ENCODE measurements at regions not wholly inside any gene's neighbourhood (a gene's known extent, or its start where the extent isn't known, plus 50 kb on each side); places are given as distances from the start of the nearest gene placed in this dataset.

DNA sequence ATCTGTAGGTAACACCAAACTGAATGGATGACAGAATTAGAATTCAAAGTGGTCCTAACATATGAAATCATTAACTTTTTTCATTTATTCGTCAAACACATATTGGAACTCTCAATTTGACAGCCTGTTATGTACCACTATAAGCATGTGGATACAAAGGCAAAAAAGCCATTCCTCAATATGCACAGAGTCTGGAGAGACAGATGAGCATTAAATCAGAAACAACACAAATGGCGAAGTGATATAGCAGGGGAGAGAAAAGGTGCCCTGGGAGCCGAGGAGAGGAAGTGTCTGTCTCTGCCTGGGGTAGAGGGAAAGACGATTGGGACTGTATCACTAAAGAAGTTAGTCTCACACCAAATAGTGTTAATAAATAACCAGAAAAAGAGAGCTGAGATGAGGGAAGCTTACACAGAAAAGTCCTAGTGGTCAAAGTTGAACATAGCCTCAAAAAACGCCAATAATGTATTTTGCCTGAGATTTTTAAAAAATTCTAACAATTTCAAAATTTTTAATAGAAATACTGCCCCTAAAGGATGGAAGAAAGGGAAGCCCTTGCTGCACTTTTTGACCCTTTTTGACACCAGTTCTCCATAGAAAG, 417.5 kb downstream of the TUSC7 start:
- DNase-seq (ENCODE audit: low spot score): no peak

DNA sequence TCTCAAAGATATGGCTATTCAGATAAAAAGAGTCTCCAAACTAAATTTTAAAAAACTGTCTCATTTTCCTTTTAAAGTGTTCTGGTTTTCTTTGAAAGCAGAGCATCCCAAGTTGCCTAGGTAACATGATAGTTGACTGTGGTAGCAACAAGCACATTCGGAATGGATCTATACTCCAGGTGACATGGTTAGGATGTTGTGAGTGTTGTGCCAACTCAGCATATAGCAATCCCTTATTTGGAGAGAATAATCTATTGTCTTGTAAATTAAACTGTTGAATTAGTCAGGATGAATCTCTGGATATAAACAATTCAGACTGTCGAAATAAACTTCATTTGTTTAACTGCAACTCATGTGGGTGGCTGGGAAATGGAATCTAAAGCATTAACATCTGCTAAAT, 418.6 kb downstream of the TUSC7 start:
- no peak for DNase-seq (ENCODE audit: low spot score)

DNA sequence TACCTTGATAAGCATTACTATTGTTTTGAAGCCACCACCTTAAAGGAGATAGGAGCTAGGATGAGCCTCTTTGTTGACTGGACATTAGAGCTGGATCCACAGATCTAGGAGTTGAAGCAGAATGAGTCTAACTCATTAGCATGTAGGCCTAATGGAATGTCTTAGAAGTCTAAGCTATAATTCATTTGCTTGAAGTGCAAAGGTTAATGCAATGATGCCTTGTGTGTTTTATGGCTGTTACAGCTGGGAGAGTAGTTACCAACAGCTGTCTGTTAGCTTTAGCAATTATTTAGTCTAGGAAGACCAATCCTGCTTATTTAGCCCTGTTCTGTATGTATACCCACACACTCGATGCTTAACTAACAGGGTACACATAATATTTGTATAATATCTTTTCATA, 419.3 kb downstream of the TUSC7 start:
- no peak for DNase-seq (ENCODE audit: low spot score)

DNA sequence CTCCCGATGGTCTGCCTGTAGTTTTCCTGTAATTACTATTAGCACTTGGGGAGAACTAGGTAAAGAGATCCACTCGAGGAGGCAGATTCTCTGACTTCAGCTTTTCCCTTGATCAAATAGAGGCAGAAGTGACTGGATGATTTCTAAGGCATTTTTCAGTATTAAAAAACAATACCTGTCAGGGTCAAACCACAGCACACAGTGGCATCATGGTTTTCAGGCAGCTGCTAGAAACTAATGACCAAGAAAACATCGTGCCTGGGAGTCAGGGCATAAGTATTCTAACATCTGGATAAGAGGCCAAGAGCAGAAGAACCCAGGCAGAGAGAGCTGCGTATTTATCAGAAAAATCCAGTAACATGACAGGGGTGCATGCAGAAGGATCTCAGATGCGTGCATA, 419.9 kb downstream of the TUSC7 start:
- no peak for DNase-seq (ENCODE audit: low spot score)

DNA sequence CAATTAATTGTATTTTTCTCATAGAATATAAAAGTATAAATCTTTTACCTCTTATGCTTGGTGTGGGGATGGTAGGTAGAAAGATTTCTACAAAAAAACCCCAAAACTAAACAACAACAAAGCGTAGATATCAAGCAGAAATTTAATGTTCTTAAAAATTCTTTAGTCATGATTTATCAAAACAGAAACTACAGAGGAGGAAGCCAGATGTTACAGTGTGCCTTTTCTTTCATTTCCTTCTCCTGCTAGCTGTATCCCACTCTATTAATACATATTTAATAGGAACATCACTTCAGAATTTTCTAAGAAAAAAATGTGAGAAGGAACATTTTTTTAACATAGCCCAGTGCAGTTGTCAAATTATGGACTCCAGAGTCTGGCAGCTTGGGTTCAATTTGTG, 420.6 kb downstream of the TUSC7 start:
- DNase-seq (ENCODE audit: low spot score): no peak

DNA sequence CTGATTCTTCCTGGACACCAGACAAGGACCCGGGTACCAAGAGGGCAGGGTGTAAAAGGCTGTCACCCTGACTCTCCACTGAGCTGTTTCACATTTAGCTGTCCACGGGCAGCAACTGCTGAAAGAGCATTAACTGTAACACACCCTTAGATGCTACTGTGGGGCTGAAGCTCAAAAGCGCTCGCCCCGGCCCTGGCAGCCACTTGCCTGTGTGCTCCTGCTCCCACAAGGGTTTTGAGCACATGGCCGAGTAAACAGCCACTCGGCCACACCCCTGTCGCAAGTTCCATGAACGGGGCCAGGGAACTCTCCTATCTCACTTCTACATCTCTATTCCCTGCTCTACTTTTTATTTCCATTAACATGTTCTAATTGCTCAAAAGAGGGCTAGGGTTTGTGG, 421.7 kb downstream of the TUSC7 start:
- DNase-seq (ENCODE audit: low spot score): no peak

DNA sequence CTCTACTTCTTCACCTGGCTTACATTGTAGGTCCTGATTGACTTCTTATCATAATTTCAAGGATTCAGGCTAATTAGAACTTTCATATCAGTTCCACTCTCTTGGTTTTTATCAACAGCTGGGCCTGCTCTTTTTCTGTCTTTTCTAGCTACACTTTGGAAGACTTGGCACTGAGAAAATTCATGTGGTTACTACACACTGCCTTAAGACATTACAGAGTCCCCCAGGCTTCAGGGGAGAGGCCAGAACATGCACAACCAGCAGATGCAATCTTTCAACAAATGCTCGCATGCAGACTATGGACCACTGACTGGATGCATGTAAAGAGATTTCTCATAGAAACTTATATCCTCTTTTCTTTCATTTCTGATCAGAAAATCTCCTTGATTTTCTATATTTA, 423.5 kb downstream of the TUSC7 start:
- DNase-seq (ENCODE audit: low spot score): no peak

DNA sequence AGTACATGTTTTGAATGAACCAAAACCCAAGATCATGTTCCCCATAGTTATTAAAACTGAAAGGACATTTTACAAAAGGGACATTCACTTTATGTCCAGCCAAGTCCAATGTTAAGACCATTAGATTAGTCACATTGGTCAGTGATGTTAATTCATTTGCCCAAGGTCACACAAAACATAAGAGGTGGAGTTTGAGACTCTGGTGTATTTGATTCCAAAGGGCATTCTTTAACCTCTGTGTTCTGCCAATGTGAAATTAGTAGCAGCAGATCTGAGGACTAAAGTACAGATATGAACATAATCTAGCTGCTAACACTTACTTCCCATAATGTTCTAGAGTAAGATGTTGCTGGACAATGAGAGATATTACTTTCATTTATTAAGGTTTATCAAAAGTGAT, 425.6 kb downstream of the TUSC7 start:
- DNase-seq (ENCODE audit: low spot score): no peak

DNA sequence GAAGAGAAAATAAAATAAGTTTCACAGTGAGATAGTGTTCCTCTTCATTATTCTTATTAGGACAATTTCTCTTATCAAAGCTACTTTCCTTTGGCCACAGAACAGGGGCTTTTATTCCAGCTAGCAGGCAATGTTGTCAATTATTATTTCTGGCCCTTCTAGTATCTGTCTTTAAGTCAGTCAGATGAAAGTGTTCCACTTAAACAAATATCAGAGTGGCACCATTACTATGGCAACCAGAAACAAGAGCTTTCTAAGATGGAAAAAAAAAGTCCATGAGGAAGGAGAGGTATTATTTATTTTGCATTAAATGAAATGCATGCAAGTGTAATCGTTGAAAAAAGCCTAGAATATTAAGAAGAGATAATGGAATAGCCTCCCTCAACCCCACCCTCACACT, 426.4 kb downstream of the TUSC7 start:
- DNase-seq (ENCODE audit: low spot score): no peak

DNA sequence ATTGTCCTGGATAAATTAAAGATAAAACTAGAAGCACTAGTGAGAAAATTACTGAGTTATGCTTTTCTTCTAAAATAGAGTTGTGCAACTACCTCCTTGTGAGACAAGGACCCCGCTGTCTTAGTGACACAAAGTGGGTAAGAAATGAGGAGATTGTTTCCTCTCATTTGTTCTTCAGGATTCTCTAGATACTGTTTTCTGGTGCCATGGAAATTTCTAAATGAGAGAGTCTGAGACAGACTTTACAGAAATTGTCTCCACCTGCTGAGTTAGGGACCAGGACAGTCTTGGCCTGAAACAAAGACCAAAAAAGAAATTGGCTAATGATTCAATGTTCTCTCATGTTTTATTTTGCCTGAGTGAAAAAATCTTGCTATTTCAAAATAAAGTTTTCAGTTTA, 427.5 kb downstream of the TUSC7 start:
- no peak for DNase-seq (ENCODE audit: low spot score)

DNA sequence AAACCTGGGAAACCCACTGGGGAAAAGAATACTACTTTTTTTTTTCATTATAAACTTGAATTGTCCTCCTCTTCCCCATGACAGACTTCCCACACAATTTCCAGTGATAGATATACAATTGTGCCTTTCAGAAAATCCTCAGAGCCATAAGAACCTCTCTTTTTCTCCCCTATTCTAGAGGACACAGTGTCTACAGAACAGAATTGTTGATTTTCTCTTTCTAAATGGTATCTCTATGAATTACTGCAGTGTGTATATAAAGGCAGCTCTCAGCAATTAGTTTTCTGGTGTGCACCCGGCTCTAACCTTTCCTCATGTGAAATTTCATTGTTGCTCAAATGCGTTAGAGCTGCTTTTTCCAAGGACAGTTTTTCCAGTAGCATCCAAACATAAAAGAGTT, 430.1 kb downstream of the TUSC7 start:
- no peak for DNase-seq (ENCODE audit: low spot score)

DNA sequence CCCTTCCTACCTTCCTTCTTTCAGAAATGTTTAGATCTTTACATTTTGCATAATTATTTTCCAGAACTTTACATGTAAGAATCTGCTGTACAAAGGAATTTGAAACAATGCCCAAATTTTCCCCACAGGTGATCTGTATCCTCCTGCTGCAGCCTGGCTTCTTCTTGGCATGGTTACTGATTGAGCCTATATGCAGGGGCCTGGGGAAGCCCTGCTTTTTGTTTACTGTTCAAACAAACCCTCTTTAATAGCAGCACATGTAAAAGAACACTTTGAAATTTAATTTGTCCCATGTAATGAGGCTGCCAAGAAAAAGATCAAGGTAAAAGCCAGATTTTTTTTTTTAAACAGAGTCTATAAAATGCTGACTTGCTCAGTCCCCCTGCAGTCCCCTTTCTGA, 432.2 kb downstream of the TUSC7 start:
- DNase-seq (ENCODE audit: low spot score): no peak

DNA sequence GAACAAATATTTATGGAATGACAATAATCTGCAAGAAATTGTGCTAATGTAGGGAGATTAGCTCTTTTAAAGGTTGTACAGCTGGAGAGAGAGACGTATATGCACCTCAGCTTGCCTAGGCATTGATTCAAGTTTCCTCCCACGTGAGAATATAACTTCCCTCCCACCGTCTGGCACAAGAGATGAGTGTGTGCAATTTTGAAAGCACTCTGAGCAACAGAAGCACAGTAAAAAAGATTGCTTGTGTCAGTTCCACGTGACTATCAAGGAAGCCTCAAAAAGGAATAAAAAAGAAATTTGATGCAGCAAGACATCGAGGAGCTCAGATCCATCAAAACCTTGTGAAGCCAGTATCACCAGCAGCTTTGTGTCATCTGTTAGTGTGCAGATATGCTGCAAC, 435.3 kb downstream of the TUSC7 start:
- no peak for DNase-seq (ENCODE audit: low spot score)

DNA sequence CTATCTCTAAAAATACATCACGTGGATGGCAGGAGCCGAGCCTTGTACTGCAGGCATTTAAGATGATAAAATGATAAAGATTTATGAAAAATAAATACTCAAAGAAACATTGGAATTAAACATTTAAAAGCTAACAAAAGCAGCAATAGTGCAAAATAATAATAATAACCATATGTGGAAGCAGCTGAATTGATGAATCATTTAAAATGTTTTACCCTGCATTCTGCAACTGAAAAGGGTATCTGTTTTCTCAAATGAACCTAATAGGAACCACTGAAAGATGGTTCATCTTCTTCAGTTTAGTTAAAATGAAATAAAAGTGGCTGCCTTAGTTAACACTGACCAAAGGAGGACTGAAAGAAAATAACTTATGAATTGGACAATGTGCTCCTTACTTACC, 436.1 kb downstream of the TUSC7 start:
- DNase-seq (ENCODE audit: low spot score): no peak

DNA sequence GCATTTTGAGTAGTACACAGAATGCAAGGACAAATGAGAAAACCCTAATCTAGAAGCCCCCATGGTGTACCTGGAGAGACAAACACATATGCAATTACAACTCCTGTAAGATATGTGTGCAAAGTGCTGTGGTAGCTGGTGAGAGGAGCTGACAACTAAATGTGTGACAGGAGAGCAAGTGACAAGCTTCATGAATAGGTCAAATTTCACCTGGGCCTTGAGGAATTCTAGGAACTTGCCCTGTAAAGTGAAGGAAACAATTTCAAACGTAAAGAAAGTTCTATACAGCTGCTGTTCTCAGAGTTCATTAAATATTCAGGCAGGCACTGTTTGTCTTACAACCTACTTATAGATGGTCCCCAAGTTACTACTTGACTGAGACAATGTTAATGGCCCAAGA, 437.0 kb downstream of the TUSC7 start:
- no peak for DNase-seq (ENCODE audit: low spot score)

DNA sequence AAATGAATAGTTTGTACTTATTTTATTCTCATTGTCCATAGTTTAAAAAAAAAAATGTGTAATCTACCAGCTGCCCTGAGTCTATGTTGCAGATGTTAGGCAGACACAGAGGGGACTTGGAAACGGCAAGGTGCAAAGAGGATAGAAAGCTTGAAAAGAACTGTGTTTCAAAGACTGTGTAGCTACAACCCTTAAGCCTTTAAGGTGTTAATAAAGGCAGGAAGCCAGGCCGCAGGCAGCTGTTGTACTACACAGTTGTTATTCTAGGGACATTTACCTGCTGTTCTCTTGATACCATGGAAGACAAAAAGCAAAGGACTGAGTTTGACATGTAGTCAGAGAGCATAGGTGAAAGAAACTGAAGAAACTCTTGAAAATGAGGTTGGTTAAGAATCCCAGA, 440.0 kb downstream of the TUSC7 start:
- DNase-seq (ENCODE audit: low spot score): no peak

DNA sequence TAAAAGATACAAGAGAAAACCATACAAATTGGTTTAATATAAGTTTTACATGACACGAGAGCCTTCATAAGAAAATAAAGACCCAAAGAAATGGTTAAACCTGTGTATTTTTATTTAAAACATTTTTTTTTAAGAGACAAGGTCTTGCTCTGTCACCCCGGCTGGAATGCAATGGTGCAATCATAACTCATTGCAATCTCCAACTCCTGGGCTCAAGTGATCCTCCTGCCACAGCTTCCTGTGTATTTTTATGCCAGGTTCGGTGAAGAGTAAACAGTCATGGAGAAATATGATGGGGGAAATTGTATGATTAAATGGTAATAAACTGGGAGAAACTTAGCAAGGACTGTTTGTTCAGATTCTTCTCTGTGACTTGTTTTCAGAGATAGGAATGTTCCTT, 441.0 kb downstream of the TUSC7 start:
- DNase-seq (ENCODE audit: low spot score): no peak

DNA sequence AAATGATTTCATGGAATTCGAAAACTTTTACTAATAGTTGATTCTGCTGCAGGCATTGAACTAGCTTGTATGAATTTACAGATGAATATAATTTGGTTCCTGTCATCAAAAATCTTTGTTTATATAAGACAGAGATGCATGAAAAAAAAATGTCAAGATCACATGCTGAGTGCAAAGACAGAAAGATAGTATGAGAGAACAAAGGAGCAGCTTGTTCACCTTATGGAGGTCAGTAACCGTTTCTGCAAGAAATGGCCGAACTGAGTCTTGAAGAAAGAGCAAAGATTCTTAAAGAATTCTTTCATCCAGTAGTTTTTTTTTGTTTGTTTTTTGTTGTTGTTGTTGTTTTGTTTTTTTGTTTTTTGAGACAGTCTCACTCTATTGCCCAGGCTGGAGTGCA, 450.6 kb downstream of the TUSC7 start:
- DNase-seq (ENCODE audit: low spot score): no peak

DNA sequence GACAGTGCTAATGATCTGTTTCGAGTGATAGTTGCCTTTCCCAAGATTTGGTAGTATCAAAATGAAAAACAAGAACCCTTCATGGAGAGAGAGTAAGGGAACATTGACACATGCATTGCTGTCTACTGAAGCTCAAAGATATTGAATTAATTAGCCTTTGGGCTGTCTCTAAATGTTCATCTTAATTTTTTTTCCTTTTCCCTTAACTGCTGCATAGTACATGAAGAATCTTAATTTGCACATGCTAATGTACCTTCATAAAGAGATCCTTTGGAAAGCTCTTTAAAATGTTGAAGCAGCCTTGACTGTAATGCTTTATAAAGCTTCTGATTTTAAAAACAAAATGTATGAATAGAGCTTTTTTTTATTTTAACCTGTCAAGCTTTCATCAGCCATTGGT, 452.2 kb downstream of the TUSC7 start:
- no peak for DNase-seq (ENCODE audit: low spot score)

DNA sequence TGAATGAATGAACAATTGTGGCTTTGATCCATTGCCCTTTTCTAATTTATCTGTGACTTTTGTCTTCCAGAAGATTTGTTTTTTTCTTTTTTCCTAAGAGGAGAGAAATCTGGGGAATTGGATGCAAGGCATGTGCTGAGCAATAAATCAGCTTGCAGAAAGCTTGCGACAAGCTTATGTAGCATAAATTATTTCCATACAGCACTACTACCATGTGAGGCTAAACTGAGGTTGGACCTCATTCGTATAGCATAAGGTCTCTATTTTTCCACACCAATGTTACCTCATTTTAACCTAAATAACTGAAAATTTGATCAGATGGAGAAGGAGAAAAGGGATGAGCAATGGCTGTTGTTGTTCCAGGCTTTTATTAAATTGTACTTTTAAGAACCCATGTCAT, 455.6 kb downstream of the TUSC7 start:
- DNase-seq (ENCODE audit: low spot score): no peak

DNA sequence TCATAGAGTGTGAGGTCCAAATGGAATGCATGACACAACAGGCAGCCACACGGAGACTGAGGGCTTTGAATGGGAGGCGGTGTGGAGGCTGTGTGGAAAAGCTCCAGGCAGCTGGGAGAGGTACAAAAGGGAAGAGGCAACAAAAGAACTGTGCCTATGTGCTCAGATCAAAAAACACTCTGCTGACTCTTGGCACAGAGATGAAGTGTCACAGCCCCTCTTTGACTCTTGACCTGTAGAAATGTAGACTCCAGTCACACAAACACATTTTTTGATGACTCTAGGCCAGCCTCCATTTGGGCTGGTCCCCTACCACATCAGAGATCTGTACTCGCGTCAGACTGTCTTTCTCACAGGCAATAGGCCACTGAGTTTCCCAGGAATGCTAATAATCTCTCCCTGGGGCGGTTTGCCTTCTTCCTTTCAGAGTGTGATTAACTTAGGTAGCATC, 456.0 kb downstream of the TUSC7 start:
- DNase-seq (ENCODE audit: low spot score): no peak

DNA sequence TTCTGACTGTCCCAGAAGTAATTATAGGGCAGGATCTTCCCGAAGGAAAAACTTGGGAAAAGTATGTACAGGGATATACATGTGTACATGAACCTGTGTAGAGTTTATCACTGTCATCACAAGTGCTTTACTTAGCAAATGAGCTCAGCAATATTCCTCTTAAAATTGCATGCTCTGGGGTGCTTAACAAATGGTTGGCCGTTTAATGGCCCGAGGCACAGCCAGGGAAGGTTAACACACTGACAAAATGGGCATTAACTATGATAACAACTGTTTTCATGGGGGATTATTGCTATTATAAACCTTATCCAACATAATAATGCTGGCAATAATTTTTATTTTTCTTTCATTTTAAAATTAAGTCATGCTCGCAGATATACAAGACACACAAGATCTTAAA, 459.3 kb downstream of the TUSC7 start:
- no peak for DNase-seq (ENCODE audit: low spot score)

DNA sequence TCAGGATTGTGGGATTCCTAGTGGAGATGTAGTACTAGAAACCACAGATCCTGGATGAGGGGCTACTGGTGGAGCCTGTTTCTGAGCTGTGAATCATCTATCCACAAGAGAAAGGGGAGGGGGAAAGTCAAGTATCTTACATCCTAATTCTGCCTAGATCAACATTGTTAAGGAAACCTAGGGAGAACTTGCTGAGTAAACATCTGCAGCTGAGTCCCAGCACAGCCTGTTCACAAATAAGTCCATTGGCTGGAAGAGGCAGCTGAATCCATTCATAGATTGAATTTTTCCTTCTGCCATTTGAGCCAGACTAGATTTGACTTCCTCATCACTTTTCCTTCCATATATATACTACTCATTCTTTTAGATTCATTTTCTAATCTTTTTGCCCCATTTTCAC, 460.5 kb downstream of the TUSC7 start:
- no peak for DNase-seq (ENCODE audit: low spot score)

DNA sequence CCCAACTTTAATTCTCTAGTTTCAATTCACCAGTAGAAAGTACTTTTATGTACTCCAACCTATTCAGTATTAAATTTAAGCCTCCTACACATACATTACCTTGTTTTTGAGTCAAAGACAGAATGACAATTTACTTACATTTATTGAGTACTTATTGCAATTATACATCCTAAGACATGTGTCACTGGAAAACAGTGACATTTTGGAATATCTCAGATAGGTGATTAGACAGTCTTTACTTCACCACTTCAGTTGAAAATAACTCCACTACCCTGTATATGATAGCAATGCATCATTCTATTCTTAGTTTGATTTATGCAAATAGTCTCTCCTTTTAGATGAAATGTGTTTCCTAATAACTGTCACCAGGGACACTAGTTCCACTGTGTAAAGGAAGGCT, 461.5 kb downstream of the TUSC7 start:
- DNase-seq (ENCODE audit: low spot score): no peak

DNA sequence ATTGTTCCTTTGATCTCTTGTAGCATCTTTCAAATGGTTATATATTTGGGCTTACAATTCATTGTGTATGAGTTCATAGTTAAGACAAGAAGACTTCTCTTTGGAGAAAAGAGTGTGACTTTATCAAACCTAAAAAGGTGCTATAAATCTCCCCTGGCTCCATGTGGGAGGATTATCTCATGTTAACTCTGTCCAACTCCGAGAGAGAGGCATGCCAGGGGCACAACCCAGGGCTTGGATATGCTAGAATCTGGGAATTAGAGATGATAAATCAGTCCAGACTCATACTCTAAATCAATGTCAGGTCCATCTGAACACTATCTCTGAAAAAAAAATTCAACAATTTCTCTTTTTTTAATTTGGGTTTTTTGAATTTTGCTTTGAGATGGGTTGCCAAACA, 462.8 kb downstream of the TUSC7 start:
- DNase-seq (ENCODE audit: low spot score): no peak
